Keratinocyte (primary cell): ENCODE measurements at regions not wholly inside any gene's neighbourhood (a gene's known extent, or its start where the extent isn't known, plus 50 kb on each side); places are given as distances from the start of the nearest gene placed in this dataset.

ENCODE experiments used
- CTCF ChIP-seq, 3 experiments: IDR thresholded peaks in 1 of 3; conservative IDR thresholded peaks in 1 of 3; optimal IDR thresholded peaks in 1 of 3; 2 replicates in 2 of 3; 3 replicates in 1 of 3; pipeline versions ENCODE3 to v1.5.1; 2011; ENCODE audit warnings: low read length in 3 of 3, mild to moderate bottlenecking in 3 of 3, moderate library complexity in 2 of 3, control low read depth in 1 of 3, inconsistent platforms in 1 of 3; ENCODE audit not compliant: insufficient read depth in 2 of 3; ENCODE audit errors: extremely low read depth in 1 of 3
- EZH2 ChIP-seq: IDR thresholded peaks from one replicate; pipeline ENCODE4 v1.6.1; 2012; ENCODE audit warnings: inconsistent platforms, mild to moderate bottlenecking, low read length, moderate library complexity

- TF ChIP-seq CTCF (optimal IDR thresholded peaks at IDR 0.05 in 1 of 3, IDR thresholded peaks at IDR 0.05 in 1 of 3, conservative IDR thresholded peaks at IDR 0.05 in 1 of 3; ENCODE audit: extremely low read depth in 1 of 3, insufficient read depth in 2 of 3, low read length in 3 of 3), result no peak
- no peak for TF ChIP-seq EZH2
Observed at GRCh38 chr3:106345353-106346027, 476.7 kb upstream of the CBLB start.
